ENCODE measurements at regions not wholly inside any gene's neighbourhood (a gene's known extent, or its start where the extent isn't known, plus 50 kb on each side); places are given as distances from the start of the nearest gene placed in this dataset.

- DNase-seq, result no peak
- Histone ChIP-seq H3K4me3 (no peak overlapping the region), H3K9me3 (no peaks in the 10 kb centered on the region), H3K27me3 (no peaks in the 10 kb centered on the region), H3K27ac (no peak overlapping the region), H3K36me3 (no peaks in the 10 kb centered on the region), H3K4me1 (no peaks in the 10 kb centered on the region)
- TF ChIP-seq CTCF (IDR thresholded peaks at IDR 0.05), result no peak
- intact Hi-C loops (cut with DNase I), result no loop called here
- ATAC-seq, result no peak
These were observed 461.8 kb downstream of the RAP2B start for GRCh38 chr3:153623834-153624233.

- DNase-seq (no peak), ATAC-seq (no peak)
- Histone ChIP-seq H3K4me3 (no peak overlapping the region), H3K4me1 (no peaks in the 10 kb centered on the region), H3K27me3 (no peaks in the 10 kb centered on the region), H3K36me3 (no peaks in the 10 kb centered on the region), H3K9me3 (no peaks in the 10 kb centered on the region), H3K27ac (no peak overlapping the region)
- TF ChIP-seq CTCF (IDR thresholded peaks at IDR 0.05), result no peak
- intact Hi-C loops (cut with DNase I), result no loop called here
These were observed 462.4 kb downstream of the RAP2B start for GRCh38 chr3:153624310-153625030.

- TF ChIP-seq CTCF (IDR thresholded peaks at IDR 0.05), result no peak
- H3K27me3 ChIP-seq, result no peaks in the 10 kb centered on the region
- no peak overlapping the region for H3K27ac ChIP-seq
- ATAC-seq (no peak), DNase-seq (no peak)
- no peaks in the 10 kb centered on the region for H3K36me3 ChIP-seq
- H3K4me1 ChIP-seq, result no peaks in the 10 kb centered on the region
- H3K4me3 ChIP-seq, result no peak overlapping the region
- H3K9me3 ChIP-seq, result no peaks in the 10 kb centered on the region
- intact Hi-C loops (cut with DNase I), result no loop called here
These were observed 463.5 kb downstream of the RAP2B start for GRCh38 chr3:153625506-153625905.

GRCh38 chr3:153626158-153626557 lies 464.1 kb downstream of the RAP2B start:
- intact Hi-C loops (cut with DNase I), result no loop called here
- Histone ChIP-seq H3K4me3 (no peak overlapping the region), H3K9me3 (no peaks in the 10 kb centered on the region), H3K36me3 (no peaks in the 10 kb centered on the region), H3K27ac (no peak overlapping the region), H3K27me3 (no peaks in the 10 kb centered on the region), H3K4me1 (no peaks in the 10 kb centered on the region)
- ATAC-seq, result no peak
- TF ChIP-seq CTCF (IDR thresholded peaks at IDR 0.05), result no peak
- no peak for DNase-seq

- no peak overlapping the region for H3K27ac ChIP-seq
- no peak overlapping the region for H3K4me3 ChIP-seq
- TF ChIP-seq CTCF (IDR thresholded peaks at IDR 0.05), result no peak
- no peaks in the 10 kb centered on the region for H3K9me3 ChIP-seq
- DNase-seq (no peak), ATAC-seq (no peak)
- no peaks in the 10 kb centered on the region for H3K36me3 ChIP-seq
- no peaks in the 10 kb centered on the region for H3K4me1 ChIP-seq
- intact Hi-C loops (cut with DNase I), result no loop called here
- H3K27me3 ChIP-seq, result no peaks in the 10 kb centered on the region
These were observed 466.6 kb downstream of the RAP2B start for GRCh38 chr3:153628591-153628990.

- no peaks in the 10 kb centered on the region for H3K36me3 ChIP-seq
- H3K4me3 ChIP-seq, result no peak overlapping the region
- DNase-seq, result no peak
- no peaks in the 10 kb centered on the region for H3K27me3 ChIP-seq
- no peaks in the 10 kb centered on the region for H3K4me1 ChIP-seq
- no peak for ATAC-seq
- H3K9me3 ChIP-seq, result no peaks in the 10 kb centered on the region
- no peak for TF ChIP-seq CTCF (IDR thresholded peaks at IDR 0.05)
- intact Hi-C loops (cut with DNase I), result no loop called here
- no peak overlapping the region for H3K27ac ChIP-seq
These were observed 467.1 kb downstream of the RAP2B start for GRCh38 chr3:153629148-153629547.
